Nephron progenitor cell (in vitro differentiated cells): ENCODE measurements at regions not wholly inside any gene's neighbourhood (a gene's known extent, or its start where the extent isn't known, plus 50 kb on each side); places are given as distances from the start of the nearest gene placed in this dataset.

Source experiments
- DNase-seq: peaks from one replicate; pipeline ENCODE4 v3.0.0; 2021
- H3K27ac Mint-ChIP-seq: 2 replicates; pipeline ENCODE4 v1.8.0; 2021; ENCODE audit warnings: mild to moderate bottlenecking, moderate library complexity, mixed read lengths
- H3K27me3 Mint-ChIP-seq: 2 replicates; pipeline ENCODE4 v1.8.0; 2021; ENCODE audit warnings: mild to moderate bottlenecking, low read depth, mixed read lengths; ENCODE audit not compliant: poor library complexity
- H3K36me3 Mint-ChIP-seq: 2 replicates; pipeline ENCODE4 v1.8.0; 2021; ENCODE audit warnings: low read depth, mixed read lengths
- H3K4me1 Mint-ChIP-seq: 2 replicates; pipeline ENCODE4 v1.8.0; 2021; ENCODE audit warnings: mixed read lengths
- H3K4me3 Mint-ChIP-seq: 2 replicates; pipeline ENCODE4 v1.8.0; 2021; ENCODE audit warnings: mild to moderate bottlenecking, moderate library complexity, mixed read lengths
- H3K9me3 Mint-ChIP-seq: 2 replicates; pipeline ENCODE4 v1.8.0; 2021; ENCODE audit warnings: mild to moderate bottlenecking, moderate library complexity, mixed read lengths
- CTCF ChIP-seq: fragments of 200-600 bp; sonication (generic); IDR thresholded peaks from 2 replicates; pipeline ENCODE4 v1.5.0; 2021; ENCODE audit warnings: antibody characterized with exemption

- no peak for DNase-seq
- Mint-ChIP-seq H3K9me3 (peaks cover 100% of the 10 kb centered on the region), H3K27ac (no peak overlapping the region), H3K4me3 (no peak overlapping the region), H3K36me3 (peaks cover 100% of the 10 kb centered on the region), H3K4me1 (no peaks in the 10 kb centered on the region), H3K27me3 (peaks cover 12% of the 10 kb centered on the region)
- no peak for TF ChIP-seq CTCF
These were observed 118.2 kb downstream of the SNRPN start for GRCh38 chr15:25072857-25073476.

GRCh38 chr15:25087137-25087536 is 132.3 kb downstream of the SNRPN start:
- no peak for DNase-seq
- no peak overlapping the region for H3K27ac Mint-ChIP-seq
- peaks cover 3% of the 10 kb centered on the region for H3K27me3 Mint-ChIP-seq
- no peak for TF ChIP-seq CTCF
- no peak overlapping the region for H3K4me3 Mint-ChIP-seq
- no peaks in the 10 kb centered on the region for H3K4me1 Mint-ChIP-seq
- H3K36me3 Mint-ChIP-seq = peaks cover 89% of the 10 kb centered on the region
- peaks cover 91% of the 10 kb centered on the region for H3K9me3 Mint-ChIP-seq

- H3K27ac Mint-ChIP-seq = no peak overlapping the region
- peaks cover 89% of the 10 kb centered on the region for H3K9me3 Mint-ChIP-seq
- H3K4me1 Mint-ChIP-seq = no peaks in the 10 kb centered on the region
- H3K36me3 Mint-ChIP-seq = peaks cover 87% of the 10 kb centered on the region
- no peak for DNase-seq
- no peak for TF ChIP-seq CTCF
- H3K4me3 Mint-ChIP-seq = no peak overlapping the region
- peaks cover 3% of the 10 kb centered on the region for H3K27me3 Mint-ChIP-seq
These were observed 133.5 kb downstream of the SNRPN start for GRCh38 chr15:25088261-25088790.

- no peaks in the 10 kb centered on the region for H3K4me1 Mint-ChIP-seq
- no peak overlapping the region for H3K27ac Mint-ChIP-seq
- no peak overlapping the region for H3K4me3 Mint-ChIP-seq
- peaks cover 3% of the 10 kb centered on the region for H3K27me3 Mint-ChIP-seq
- DNase-seq = no peak
- peaks cover 79% of the 10 kb centered on the region for H3K9me3 Mint-ChIP-seq
- no peak for TF ChIP-seq CTCF
- H3K36me3 Mint-ChIP-seq = peaks cover 77% of the 10 kb centered on the region
These were observed 134.8 kb downstream of the SNRPN start for GRCh38 chr15:25089577-25089976.

- H3K4me3 Mint-ChIP-seq = no peak overlapping the region
- H3K27ac Mint-ChIP-seq = no peak overlapping the region
- H3K36me3 Mint-ChIP-seq = peaks cover 75% of the 10 kb centered on the region
- DNase-seq = no peak
- H3K4me1 Mint-ChIP-seq = no peaks in the 10 kb centered on the region
- no peak for TF ChIP-seq CTCF
- peaks cover 3% of the 10 kb centered on the region for H3K27me3 Mint-ChIP-seq
- peaks cover 77% of the 10 kb centered on the region for H3K9me3 Mint-ChIP-seq
These were observed 135.4 kb downstream of the SNRPN start for GRCh38 chr15:25090073-25090733.
